GM12874 (cell line): ENCODE measurements at regions not wholly inside any gene's neighbourhood (a gene's known extent, or its start where the extent isn't known, plus 50 kb on each side); places are given as distances from the start of the nearest gene placed in this dataset.

Experiments used
- CTCF ChIP-seq: IDR thresholded peaks from 2 replicates; pipeline ENCODE4 v1.5.1; 2011; ENCODE audit warnings: low read depth, mild to moderate bottlenecking, control low read depth, low read length, moderate library complexity; ENCODE audit not compliant: insufficient read depth

- TF ChIP-seq CTCF = no peak
Observed at GRCh38 chr3:140769951-140770350, 92.1 kb downstream of the TRIM42 start.

- no peak for TF ChIP-seq CTCF
Observed at GRCh38 chr3:140770977-140771667, 93.3 kb downstream of the TRIM42 start.

- TF ChIP-seq CTCF = no peak
Observed at GRCh38 chr3:140777631-140778233, 99.9 kb downstream of the TRIM42 start.

- no peak for TF ChIP-seq CTCF
Observed at GRCh38 chr3:140791368-140791767, 113.5 kb downstream of the TRIM42 start.

- no peak for TF ChIP-seq CTCF
Observed at GRCh38 chr3:140794507-140794906, 116.6 kb downstream of the TRIM42 start.

- TF ChIP-seq CTCF = no peak
Observed at GRCh38 chr3:140809316-140809715, 131.5 kb downstream of the TRIM42 start.

GRCh38 chr3:140816372-140817195 lies 125.1 kb upstream of the SLC25A36 start:
- TF ChIP-seq CTCF = no peak
